ENCODE measurements at regions not wholly inside any gene's neighbourhood (a gene's known extent, or its start where the extent isn't known, plus 50 kb on each side); places are given as distances from the start of the nearest gene placed in this dataset.

GRCh38 chr2:16196687-16197503 lies 256.5 kb downstream of the MYCN start:
- no peak for DNase-seq (ENCODE audit: low read depth in 1 of 2, low spot score in 1 of 2)

- no peak for DNase-seq (ENCODE audit: low read depth in 1 of 2, low spot score in 1 of 2)
Observed at GRCh38 chr2:16195681-16196070, 255.3 kb downstream of the MYCN start.

GRCh38 chr2:16194931-16195680 lies 254.8 kb downstream of the MYCN start:
- DNase-seq (ENCODE audit: low read depth in 1 of 2, low spot score in 1 of 2) = no peak

- no peak for DNase-seq (ENCODE audit: low read depth in 1 of 2, low spot score in 1 of 2)
Observed at GRCh38 chr2:16194530-16194929, 254.2 kb downstream of the MYCN start.

- no peak for DNase-seq (ENCODE audit: low read depth in 1 of 2, low spot score in 1 of 2)
Observed at GRCh38 chr2:16194096-16194390, 253.7 kb downstream of the MYCN start.

GRCh38 chr2:16192416-16193216 lies 252.3 kb downstream of the MYCN start:
- no peak for DNase-seq (ENCODE audit: low read depth in 1 of 2, low spot score in 1 of 2)

- DNase-seq (ENCODE audit: low read depth in 1 of 2, low spot score in 1 of 2) = no peak
Observed at GRCh38 chr2:16191431-16192200, 251.3 kb downstream of the MYCN start.

GRCh38 chr2:16190446-16191270 lies 250.3 kb downstream of the MYCN start:
- DNase-seq (ENCODE audit: low read depth in 1 of 2, low spot score in 1 of 2) = no peak

- DNase-seq (ENCODE audit: low read depth in 1 of 2, low spot score in 1 of 2) = no peak
Observed at GRCh38 chr2:16189836-16190160, 249.4 kb downstream of the MYCN start.

- DNase-seq (ENCODE audit: low read depth in 1 of 2, low spot score in 1 of 2) = no peak
Observed at GRCh38 chr2:16189029-16189835, 248.9 kb downstream of the MYCN start.

- DNase-seq (ENCODE audit: low read depth in 1 of 2, low spot score in 1 of 2) = no peak
Observed at GRCh38 chr2:16188261-16188890, 248.0 kb downstream of the MYCN start.

GRCh38 chr2:16187482-16187817 lies 247.1 kb downstream of the MYCN start:
- no peak for DNase-seq (ENCODE audit: low read depth in 1 of 2, low spot score in 1 of 2)

- no peak for DNase-seq (ENCODE audit: low read depth in 1 of 2, low spot score in 1 of 2)
Observed at GRCh38 chr2:16186661-16187481, 246.5 kb downstream of the MYCN start.

GRCh38 chr2:16185801-16186272 lies 245.5 kb downstream of the MYCN start:
- DNase-seq (ENCODE audit: low read depth in 1 of 2, low spot score in 1 of 2) = no peak

GRCh38 chr2:16184945-16185660 lies 244.8 kb downstream of the MYCN start:
- no peak for DNase-seq (ENCODE audit: low read depth in 1 of 2, low spot score in 1 of 2)

- DNase-seq (ENCODE audit: low read depth in 1 of 2, low spot score in 1 of 2) = no peak
Observed at GRCh38 chr2:16184341-16184890, 244.1 kb downstream of the MYCN start.

- DNase-seq (ENCODE audit: low read depth in 1 of 2, low spot score in 1 of 2) = no peak
Observed at GRCh38 chr2:16183345-16183744, 243.0 kb downstream of the MYCN start.

Measured in activated T-helper 1 cell treated with anti-CD3 and anti-CD28 coated beads, Interleukin-2, amount 50 U/mL, for 16 hours (primary cell).